KMS-11 (cell line): ENCODE measurements at regions not wholly inside any gene's neighbourhood (a gene's known extent, or its start where the extent isn't known, plus 50 kb on each side); places are given as distances from the start of the nearest gene placed in this dataset.

Source experiments
- H2AFZ ChIP-seq: fragments of 200-600 bp; sonication (generic); 2 replicates; pipeline ENCODE4 v1.6.1; 2016; ENCODE audit warnings: antibody characterized with exemption, mixed run types, low read depth
- H3K27ac ChIP-seq: fragments of 200-600 bp; sonication (generic); 2 replicates; pipeline ENCODE4 v1.6.1; 2016; ENCODE audit warnings: mild to moderate bottlenecking, mixed run types
- H3K27me3 ChIP-seq: fragments of 200-600 bp; sonication (generic); 2 replicates; pipeline ENCODE4 v1.6.1; 2017; ENCODE audit warnings: mild to moderate bottlenecking, low read depth, mixed run types, moderate library complexity; ENCODE audit not compliant: insufficient read depth
- H3K36me3 ChIP-seq: fragments of 200-600 bp; sonication (generic); 2 replicates; pipeline ENCODE4 v1.6.1; 2017; ENCODE audit warnings: mild to moderate bottlenecking, mixed run types; ENCODE audit not compliant: insufficient read depth
- H3K4me1 ChIP-seq: fragments of 200-600 bp; sonication (generic); 2 replicates; pipeline ENCODE4 v1.6.1; 2016; ENCODE audit warnings: mild to moderate bottlenecking, low read depth, mixed run types; ENCODE audit not compliant: poor library complexity, severe bottlenecking
- H3K4me2 ChIP-seq: fragments of 200-600 bp; sonication (generic); 2 replicates; pipeline ENCODE4 v1.7.0; 2016; ENCODE audit warnings: mild to moderate bottlenecking, mixed run types
- H3K4me3 ChIP-seq: fragments of 200-600 bp; sonication (generic); IDR thresholded peaks from 2 replicates; pipeline ENCODE4 v1.6.1; 2017; ENCODE audit warnings: low read depth, low read length, mixed read lengths; ENCODE audit not compliant: insufficient read depth
- H3K79me2 ChIP-seq: fragments of 200-600 bp; sonication (generic); 2 replicates; pipeline ENCODE4 v1.6.1; 2016; ENCODE audit warnings: low read depth, mixed run types; ENCODE audit not compliant: insufficient read depth
- H3K9ac ChIP-seq: fragments of 200-600 bp; sonication (generic); 2 replicates; pipeline ENCODE4 v1.6.1; 2016; ENCODE audit warnings: mild to moderate bottlenecking, mixed run types
- H4K20me1 ChIP-seq: fragments of 200-600 bp; sonication (generic); 2 replicates; pipeline ENCODE4 v1.6.1; 2016; ENCODE audit warnings: mild to moderate bottlenecking, mixed run types; ENCODE audit not compliant: insufficient read depth
- TF ChIP-seq, protein P1 (sequence below): fragments of 200-600 bp; sonication (generic); conservative IDR thresholded peaks from 2 replicates; pipeline ENCODE4 v1.6.1; 2017; ENCODE audit warnings: low read depth, mild to moderate bottlenecking, antibody characterized with exemption, low read length, moderate library complexity, mixed read lengths

GRCh38 chr3:177881351-177881750 is 654.9 kb upstream of the KCNMB2 start:
- TF ChIP-seq, protein P1, sequence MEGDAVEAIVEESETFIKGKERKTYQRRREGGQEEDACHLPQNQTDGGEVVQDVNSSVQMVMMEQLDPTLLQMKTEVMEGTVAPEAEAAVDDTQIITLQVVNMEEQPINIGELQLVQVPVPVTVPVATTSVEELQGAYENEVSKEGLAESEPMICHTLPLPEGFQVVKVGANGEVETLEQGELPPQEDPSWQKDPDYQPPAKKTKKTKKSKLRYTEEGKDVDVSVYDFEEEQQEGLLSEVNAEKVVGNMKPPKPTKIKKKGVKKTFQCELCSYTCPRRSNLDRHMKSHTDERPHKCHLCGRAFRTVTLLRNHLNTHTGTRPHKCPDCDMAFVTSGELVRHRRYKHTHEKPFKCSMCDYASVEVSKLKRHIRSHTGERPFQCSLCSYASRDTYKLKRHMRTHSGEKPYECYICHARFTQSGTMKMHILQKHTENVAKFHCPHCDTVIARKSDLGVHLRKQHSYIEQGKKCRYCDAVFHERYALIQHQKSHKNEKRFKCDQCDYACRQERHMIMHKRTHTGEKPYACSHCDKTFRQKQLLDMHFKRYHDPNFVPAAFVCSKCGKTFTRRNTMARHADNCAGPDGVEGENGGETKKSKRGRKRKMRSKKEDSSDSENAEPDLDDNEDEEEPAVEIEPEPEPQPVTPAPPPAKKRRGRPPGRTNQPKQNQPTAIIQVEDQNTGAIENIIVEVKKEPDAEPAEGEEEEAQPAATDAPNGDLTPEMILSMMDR = no peak
- no peak overlapping the region for H3K9ac ChIP-seq
- H3K36me3 ChIP-seq = no peaks in the 10 kb centered on the region
- no peak overlapping the region for H2AFZ ChIP-seq
- H3K4me1 ChIP-seq = no peaks in the 10 kb centered on the region
- no peak overlapping the region for H3K4me3 ChIP-seq
- H3K27ac ChIP-seq = no peak overlapping the region
- H3K79me2 ChIP-seq = no peaks in the 10 kb centered on the region
- no peaks in the 10 kb centered on the region for H3K27me3 ChIP-seq
- no peaks in the 10 kb centered on the region for H4K20me1 ChIP-seq
- no peak overlapping the region for H3K4me2 ChIP-seq

DNA sequence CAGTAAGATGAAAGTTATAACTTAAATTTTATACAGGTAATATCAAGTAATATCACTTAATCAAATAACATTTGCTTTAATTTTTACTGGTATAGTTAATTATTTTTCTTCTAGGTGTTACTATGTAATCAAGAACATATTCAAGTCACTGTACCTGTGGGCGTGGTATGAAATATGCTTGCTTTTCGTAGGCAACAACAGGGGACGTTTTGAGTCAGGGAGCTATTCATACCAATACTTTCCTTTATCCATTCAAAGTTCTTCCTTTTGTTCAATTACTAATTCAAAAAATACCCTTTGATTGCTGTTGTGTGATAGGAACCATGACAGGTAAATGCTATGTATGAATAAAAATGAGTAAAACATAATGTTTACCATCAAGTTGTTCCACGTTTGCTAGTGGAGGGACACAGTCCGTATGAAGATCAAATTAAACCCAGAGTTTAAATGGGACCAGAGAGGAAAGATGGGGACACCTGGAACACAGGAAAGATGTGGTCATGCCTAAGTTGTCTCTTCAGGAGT is 654.0 kb upstream of the KCNMB2 start:
- Histone ChIP-seq H2AFZ (no peak overlapping the region), H3K9ac (no peak overlapping the region), H3K4me3 (no peak overlapping the region), H3K4me2 (no peak overlapping the region), H3K27ac (no peak overlapping the region), H3K79me2 (no peaks in the 10 kb centered on the region), H3K27me3 (no peaks in the 10 kb centered on the region), H3K36me3 (no peaks in the 10 kb centered on the region), H4K20me1 (no peaks in the 10 kb centered on the region), H3K4me1 (no peaks in the 10 kb centered on the region)
- TF ChIP-seq, protein P1 = no peak

DNA sequence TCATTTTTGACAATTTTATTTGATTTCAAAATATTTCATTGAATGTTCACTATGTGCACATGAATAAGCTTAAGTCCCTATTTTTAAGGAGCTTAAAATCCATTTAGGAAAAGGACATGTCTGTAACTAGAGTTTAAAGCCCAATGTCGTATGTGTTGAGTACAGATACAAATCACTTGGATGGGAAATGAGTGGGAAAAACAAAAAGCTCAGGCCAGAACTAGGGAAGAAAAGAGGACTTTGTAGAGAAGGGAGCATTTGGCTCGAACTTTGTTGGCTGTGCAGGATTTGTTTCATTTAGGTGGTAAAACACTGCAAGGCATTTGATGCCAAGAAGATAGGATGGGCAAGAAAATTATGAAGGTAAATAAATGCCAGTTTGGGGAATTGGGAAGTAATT is 653.1 kb upstream of the KCNMB2 start:
- H3K9ac ChIP-seq = no peak overlapping the region
- H3K4me1 ChIP-seq = no peaks in the 10 kb centered on the region
- H2AFZ ChIP-seq = no peak overlapping the region
- TF ChIP-seq, protein P1 = no peak
- H4K20me1 ChIP-seq = no peaks in the 10 kb centered on the region
- no peak overlapping the region for H3K4me2 ChIP-seq
- no peaks in the 10 kb centered on the region for H3K27me3 ChIP-seq
- no peak overlapping the region for H3K27ac ChIP-seq
- no peaks in the 10 kb centered on the region for H3K36me3 ChIP-seq
- no peaks in the 10 kb centered on the region for H3K79me2 ChIP-seq
- H3K4me3 ChIP-seq = no peak overlapping the region

GRCh38 chr3:177883957-177884356 is 652.3 kb upstream of the KCNMB2 start:
- no peak overlapping the region for H2AFZ ChIP-seq
- H3K9ac ChIP-seq = no peak overlapping the region
- H3K36me3 ChIP-seq = no peaks in the 10 kb centered on the region
- H4K20me1 ChIP-seq = no peaks in the 10 kb centered on the region
- no peak overlapping the region for H3K4me3 ChIP-seq
- no peak overlapping the region for H3K27ac ChIP-seq
- TF ChIP-seq, protein P1 = no peak
- H3K4me2 ChIP-seq = no peak overlapping the region
- no peaks in the 10 kb centered on the region for H3K4me1 ChIP-seq
- H3K79me2 ChIP-seq = no peaks in the 10 kb centered on the region
- no peaks in the 10 kb centered on the region for H3K27me3 ChIP-seq
